ENCODE measurements at regions not wholly inside any gene's neighbourhood (a gene's known extent, or its start where the extent isn't known, plus 50 kb on each side); places are given as distances from the start of the nearest gene placed in this dataset.

GRCh38 chr5:57341380-57341979 is 141.1 kb downstream of the ACTBL2 start:
- 88 to 97% methylated on average over 3 of the region's 4 CpGs for WGBS, 2 experiments (ENCODE audit: insufficient coverage in 1 of 2, insufficient read length in 1 of 2)
- H3K9me3 ChIP-seq (ENCODE audit: control insufficient read depth, low read length), result peaks cover 24% of the 10 kb centered on the region
- H3K4me1 Mint-ChIP-seq, result peaks cover 4% of the 10 kb centered on the region
- no peaks in the 10 kb centered on the region for H3K36me3 Mint-ChIP-seq (ENCODE audit: low read depth)
- H3K4me3 ChIP-seq (ENCODE audit: low read length), result no peak overlapping the region
- H3K9me3 Mint-ChIP-seq, result peaks cover 6% of the 10 kb centered on the region
- H3K36me3 ChIP-seq (ENCODE audit: control insufficient read depth, insufficient read depth, low read length), result no peaks in the 10 kb centered on the region
- no peaks in the 10 kb centered on the region for H3K27me3 ChIP-seq (ENCODE audit: control insufficient read depth, insufficient read depth, low read length, poor library complexity, severe bottlenecking)
- H3K27ac ChIP-seq (ENCODE audit: low read depth, low read length), result no peak overlapping the region
- peaks cover 3% of the 10 kb centered on the region for H3K4me1 ChIP-seq (ENCODE audit: control insufficient read depth, insufficient read depth, low read length)
- no peak overlapping the region for H3K27ac Mint-ChIP-seq
- no peak for DNase-seq
- no peak overlapping the region for H3K9ac ChIP-seq (ENCODE audit: extremely low read depth, low read length, poor library complexity, severe bottlenecking)
- TF ChIP-seq CTCF (conservative IDR thresholded peaks at IDR 0.05), result no peak
- H3K4me3 Mint-ChIP-seq, result no peak overlapping the region
- H3K27me3 Mint-ChIP-seq (ENCODE audit: insufficient read depth), result peaks cover 1% of the 10 kb centered on the region

- H3K9me3 Mint-ChIP-seq, result no peaks in the 10 kb centered on the region
- Histone ChIP-seq H3K9ac (ENCODE audit: extremely low read depth, low read length, poor library complexity, severe bottlenecking) (no peak overlapping the region), H3K4me1 (ENCODE audit: control insufficient read depth, insufficient read depth, low read length) (peaks cover 3% of the 10 kb centered on the region), H3K27ac (ENCODE audit: low read depth, low read length) (no peak overlapping the region), H3K27me3 (ENCODE audit: control insufficient read depth, insufficient read depth, low read length, poor library complexity, severe bottlenecking) (no peaks in the 10 kb centered on the region), H3K36me3 (ENCODE audit: control insufficient read depth, insufficient read depth, low read length) (no peaks in the 10 kb centered on the region), H3K4me3 (ENCODE audit: low read length) (no peak overlapping the region), H3K9me3 (ENCODE audit: control insufficient read depth, low read length) (peaks cover 16% of the 10 kb centered on the region)
- H3K4me1 Mint-ChIP-seq, result peaks cover 4% of the 10 kb centered on the region
- H3K4me3 Mint-ChIP-seq, result no peak overlapping the region
- no peak overlapping the region for H3K27ac Mint-ChIP-seq
- no peak for DNase-seq
- H3K27me3 Mint-ChIP-seq (ENCODE audit: insufficient read depth), result peaks cover 1% of the 10 kb centered on the region
- WGBS, 2 experiments (ENCODE audit: insufficient coverage in 1 of 2, insufficient read length in 1 of 2), result 88 to 100% methylated on average over 1 of the region's 1 CpG
- H3K36me3 Mint-ChIP-seq (ENCODE audit: low read depth), result no peaks in the 10 kb centered on the region
- no peak for TF ChIP-seq CTCF (conservative IDR thresholded peaks at IDR 0.05)
Observed at GRCh38 chr5:57340681-57341080, 141.9 kb downstream of the ACTBL2 start.

- H3K27me3 ChIP-seq (ENCODE audit: control insufficient read depth, insufficient read depth, low read length, poor library complexity, severe bottlenecking), result no peaks in the 10 kb centered on the region
- no peak overlapping the region for H3K9ac ChIP-seq (ENCODE audit: extremely low read depth, low read length, poor library complexity, severe bottlenecking)
- H3K27ac Mint-ChIP-seq, result no peak overlapping the region
- peaks cover 3% of the 10 kb centered on the region for H3K4me1 ChIP-seq (ENCODE audit: control insufficient read depth, insufficient read depth, low read length)
- H3K27me3 Mint-ChIP-seq (ENCODE audit: insufficient read depth), result peaks cover 1% of the 10 kb centered on the region
- H3K36me3 Mint-ChIP-seq (ENCODE audit: low read depth), result no peaks in the 10 kb centered on the region
- H3K9me3 ChIP-seq (ENCODE audit: control insufficient read depth, low read length), result peaks cover 13% of the 10 kb centered on the region
- H3K36me3 ChIP-seq (ENCODE audit: control insufficient read depth, insufficient read depth, low read length), result no peaks in the 10 kb centered on the region
- peaks cover 4% of the 10 kb centered on the region for H3K4me1 Mint-ChIP-seq
- no peak for TF ChIP-seq CTCF (conservative IDR thresholded peaks at IDR 0.05)
- no peak overlapping the region for H3K4me3 Mint-ChIP-seq
- H3K4me3 ChIP-seq (ENCODE audit: low read length), result no peak overlapping the region
- 91% methylated on average over 2 of the region's 2 CpGs; no CpG with 5 or more reads in 1 of the 2 experiments for WGBS, 2 experiments (ENCODE audit: insufficient coverage in 1 of 2, insufficient read length in 1 of 2)
- no peak for DNase-seq
- H3K9me3 Mint-ChIP-seq, result no peaks in the 10 kb centered on the region
- no peak overlapping the region for H3K27ac ChIP-seq (ENCODE audit: low read depth, low read length)
Observed at GRCh38 chr5:57339521-57339920, 143.1 kb downstream of the ACTBL2 start.
